ENCODE measurements at regions not wholly inside any gene's neighbourhood (a gene's known extent, or its start where the extent isn't known, plus 50 kb on each side); places are given as distances from the start of the nearest gene placed in this dataset.

DNA sequence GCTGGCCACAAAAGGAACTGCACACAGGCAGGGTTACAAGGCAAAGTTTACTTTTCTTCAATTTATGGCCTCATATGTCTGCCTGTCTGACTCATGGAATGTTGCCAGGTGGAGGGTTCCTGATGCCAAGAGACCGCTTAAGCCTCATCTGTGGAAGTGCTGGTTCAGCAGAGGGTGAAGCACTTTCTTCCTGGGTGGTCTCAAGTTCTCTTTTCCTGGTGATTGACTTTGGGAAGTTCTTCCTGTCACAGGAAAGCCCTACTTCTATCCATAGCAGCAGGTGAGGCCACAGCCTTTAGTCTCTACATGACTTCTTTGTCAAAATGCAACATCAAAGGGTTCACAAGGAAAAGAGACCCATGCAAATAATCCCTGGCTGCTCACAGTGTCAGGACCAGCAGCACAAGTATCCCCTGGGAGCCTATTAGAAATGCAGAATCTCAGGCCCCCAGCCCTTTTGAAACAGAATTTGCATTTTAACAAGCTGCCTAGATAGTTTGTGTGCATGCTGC, 81.4 kb upstream of the IGFBP7 start:
- H3K4me2 ChIP-seq (ENCODE audit: insufficient read depth, insufficient read length, low read length) = peak overlapping the region; percentile 3
- no peaks in the 10 kb centered on the region for H3K23me2 ChIP-seq (ENCODE audit: insufficient read length, low read depth, low read length, poor library complexity, severe bottlenecking)

More for the DNA sequence above, 81.4 kb upstream of the IGFBP7 start:
- Mint-ChIP-seq H3K27me3 (ENCODE audit: low read depth) (peaks cover 80% of the 10 kb centered on the region), H3K4me1 (peaks cover 47 to 51% of the 10 kb centered on the region in 2 experiments), H3K4me3 (no peak overlapping the region), H3K27ac (peak overlapping the region in 1 of 3 experiments; percentile 55; a peak in 1 of 7 replicates), H3K36me3 (ENCODE audit: insufficient read depth in 1 of 3, low read depth in 3 of 3) (no peaks in the 10 kb centered on the region; a peak in 1 of 7 replicates), H3K9me3 (no peaks in the 10 kb centered on the region)
- H2BK12ac ChIP-seq (ENCODE audit: insufficient read length, low read depth, low read length) = no peak overlapping the region
- H2BK20ac ChIP-seq (ENCODE audit: low read depth, low read length, poor library complexity, severe bottlenecking) = no peak overlapping the region
- no peak overlapping the region for H3K27ac ChIP-seq (ENCODE audit: insufficient read length, low read depth, low read length)
- no peak overlapping the region for H2BK120ac ChIP-seq (ENCODE audit: low read depth, low read length, poor library complexity, severe bottlenecking)
- H3K18ac ChIP-seq (ENCODE audit: insufficient read length, low read depth, low read length) = no peak overlapping the region
- no peaks in the 10 kb centered on the region for H4K20me1 ChIP-seq (ENCODE audit: control insufficient read depth, insufficient read depth, insufficient read length)
- H3K27me3 ChIP-seq (ENCODE audit: insufficient read depth, low read length) = no peaks in the 10 kb centered on the region; the same call in 1 of the 2 replicates
- no peak overlapping the region for H3T11ph ChIP-seq (ENCODE audit: low read length)
- H4K5ac ChIP-seq (ENCODE audit: insufficient read length, low read depth, low read length) = no peak overlapping the region
- no peak overlapping the region for H2AK5ac ChIP-seq (ENCODE audit: insufficient read length, low read length)
- H3K4me1 ChIP-seq (ENCODE audit: insufficient read depth, low read length) = peaks cover 26% of the 10 kb centered on the region
- no peak overlapping the region for H3K56ac ChIP-seq (ENCODE audit: insufficient read length, low read depth, low read length)
- no peak overlapping the region for H3K4ac ChIP-seq (ENCODE audit: low read depth, low read length)
- no peak overlapping the region for H3K23ac ChIP-seq (ENCODE audit: insufficient read length, low read depth, low read length)
- H3K9me3 ChIP-seq (ENCODE audit: control insufficient read depth, low read depth, low read length) = no peaks in the 10 kb centered on the region
- no CpG with 5 or more reads among the region's 1 CpG for WGBS (ENCODE audit: extremely low coverage, insufficient read length, low lambda C conversion rate)
- H3K14ac ChIP-seq (ENCODE audit: insufficient read depth, low read length) = no peak overlapping the region
- DNase-seq = peak; percentile 86
- H3K9ac ChIP-seq (ENCODE audit: extremely low read depth, insufficient read length, low read length) = no peak overlapping the region
- H2BK15ac ChIP-seq (ENCODE audit: low read depth, low read length) = no peak overlapping the region
- TF ChIP-seq, protein P1, sequence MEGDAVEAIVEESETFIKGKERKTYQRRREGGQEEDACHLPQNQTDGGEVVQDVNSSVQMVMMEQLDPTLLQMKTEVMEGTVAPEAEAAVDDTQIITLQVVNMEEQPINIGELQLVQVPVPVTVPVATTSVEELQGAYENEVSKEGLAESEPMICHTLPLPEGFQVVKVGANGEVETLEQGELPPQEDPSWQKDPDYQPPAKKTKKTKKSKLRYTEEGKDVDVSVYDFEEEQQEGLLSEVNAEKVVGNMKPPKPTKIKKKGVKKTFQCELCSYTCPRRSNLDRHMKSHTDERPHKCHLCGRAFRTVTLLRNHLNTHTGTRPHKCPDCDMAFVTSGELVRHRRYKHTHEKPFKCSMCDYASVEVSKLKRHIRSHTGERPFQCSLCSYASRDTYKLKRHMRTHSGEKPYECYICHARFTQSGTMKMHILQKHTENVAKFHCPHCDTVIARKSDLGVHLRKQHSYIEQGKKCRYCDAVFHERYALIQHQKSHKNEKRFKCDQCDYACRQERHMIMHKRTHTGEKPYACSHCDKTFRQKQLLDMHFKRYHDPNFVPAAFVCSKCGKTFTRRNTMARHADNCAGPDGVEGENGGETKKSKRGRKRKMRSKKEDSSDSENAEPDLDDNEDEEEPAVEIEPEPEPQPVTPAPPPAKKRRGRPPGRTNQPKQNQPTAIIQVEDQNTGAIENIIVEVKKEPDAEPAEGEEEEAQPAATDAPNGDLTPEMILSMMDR (conservative IDR thresholded peaks at IDR 0.05) = no peak
- H3K79me2 ChIP-seq (ENCODE audit: insufficient read depth, low read length) = no peaks in the 10 kb centered on the region
- no peak overlapping the region for H2AFZ ChIP-seq (ENCODE audit: low read length)
- H3K79me1 ChIP-seq (ENCODE audit: insufficient read depth, low read depth, low read length, poor library complexity, severe bottlenecking) = no peaks in the 10 kb centered on the region
- H2BK5ac ChIP-seq (ENCODE audit: insufficient read length, low read length) = no peak overlapping the region
- H4K91ac ChIP-seq (ENCODE audit: insufficient read length, low read depth, low read length) = no peak overlapping the region
- H4K8ac ChIP-seq (replicated peaks; ENCODE audit: insufficient read length, low read depth, low read length) = no peak overlapping the region
